Stimulated activated CD4-positive, alpha-beta T cell treated with anti-CD3 and anti-CD28 coated beads, Interleukin-1b, Interleukin-23, amount 100 ng/mL, for 48 hours (primary cell): ENCODE measurements at regions not wholly inside any gene's neighbourhood (a gene's known extent, or its start where the extent isn't known, plus 50 kb on each side); places are given as distances from the start of the nearest gene placed in this dataset.
"Not testable (repeated sequence)": the region's sequence is repeated elsewhere in the genome, so short reads cannot be mapped to it uniquely, and the experiment has no call there.

Source experiments
- DNase-seq: peaks from one replicate; pipeline ENCODE4 v3.0.0-alpha.2; 2020

DNA sequence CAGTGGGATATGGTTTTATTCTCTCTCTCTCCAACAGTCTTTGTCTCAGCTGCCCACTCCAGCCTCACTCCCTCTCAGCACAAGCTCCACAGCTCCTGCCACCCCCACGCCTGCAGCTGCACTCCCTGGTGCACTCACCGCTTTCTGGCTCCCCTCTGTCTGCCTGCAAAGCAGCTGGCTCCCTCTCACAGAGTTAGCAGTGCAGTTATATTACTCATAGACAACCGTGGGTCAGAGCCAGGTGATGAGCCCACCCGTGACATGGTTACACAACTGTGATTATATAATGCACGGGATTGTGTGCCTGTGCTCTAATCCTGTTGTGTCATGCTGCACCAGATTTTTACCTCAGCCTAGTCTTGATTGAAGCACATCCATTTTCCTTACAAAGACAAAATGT, 276.9 kb upstream of the CHAC2 start:
- no peak for DNase-seq

DNA sequence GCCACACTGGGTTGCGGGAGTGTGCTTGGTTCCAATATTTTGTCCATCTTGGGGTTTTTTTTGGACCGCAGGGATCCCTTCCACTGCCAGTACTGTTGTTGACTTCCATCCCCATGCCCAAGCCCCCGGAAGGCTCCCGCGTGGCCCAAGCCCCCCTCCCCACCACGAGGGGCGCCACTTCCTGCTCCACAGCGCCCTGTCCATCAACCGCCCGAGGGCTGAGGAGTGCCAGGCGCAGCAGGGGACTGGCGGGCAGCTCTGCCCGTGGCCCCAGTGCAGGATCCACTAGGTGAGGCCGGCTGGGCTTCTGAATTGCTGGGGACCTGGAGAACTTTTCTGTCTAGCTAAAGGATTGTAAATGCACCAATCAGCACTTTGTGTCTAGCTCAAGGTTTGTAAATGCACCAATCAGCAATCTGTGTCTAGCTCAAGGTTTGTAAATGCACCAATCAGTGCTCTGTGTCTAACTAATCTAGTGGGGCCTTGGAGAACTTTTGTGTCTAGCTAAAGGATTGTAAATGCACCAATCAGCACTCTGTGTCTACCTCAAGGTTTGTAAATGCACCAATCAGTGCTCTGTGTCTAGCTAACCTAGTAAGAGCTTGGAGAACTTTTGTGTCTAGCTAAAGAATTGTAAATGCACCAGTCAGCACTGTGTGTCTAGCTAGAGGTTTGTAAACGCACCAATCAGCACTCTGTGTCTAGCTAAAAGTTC, 281.3 kb upstream of the CHAC2 start:
- not testable (repeated sequence) for DNase-seq

DNA sequence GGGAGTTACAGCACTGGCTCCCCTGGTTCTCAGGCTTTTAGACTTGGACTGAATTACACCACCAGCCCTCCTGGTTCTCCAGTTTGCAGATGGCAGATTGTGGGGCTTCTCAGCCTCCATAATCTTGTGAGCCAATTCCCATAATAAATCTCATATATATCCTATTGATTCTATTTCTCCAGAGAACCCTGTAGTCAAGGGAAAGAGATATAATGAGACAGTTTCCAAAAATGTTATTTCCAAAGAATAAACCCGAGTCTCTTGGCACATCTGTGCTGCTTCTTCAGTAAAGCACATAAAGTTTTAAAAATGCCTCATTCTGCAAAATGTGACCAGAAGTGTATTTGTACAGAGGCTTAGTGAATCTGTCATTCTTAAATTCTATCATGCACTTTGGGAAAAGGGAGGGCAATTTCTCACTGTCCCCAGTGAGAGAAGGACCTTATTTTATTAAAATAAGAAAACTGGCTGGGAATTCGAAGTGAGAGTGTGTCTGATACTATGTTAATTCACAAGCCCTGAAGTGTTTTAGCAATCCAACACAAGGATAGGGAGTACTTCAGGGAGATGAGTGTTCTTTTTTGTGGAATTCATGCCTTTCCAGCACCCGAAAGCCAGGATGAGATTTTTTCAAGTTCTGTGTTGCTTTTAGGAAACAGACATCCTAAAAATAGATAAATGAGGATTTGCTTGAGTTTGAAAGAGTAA, 282.4 kb upstream of the CHAC2 start:
- no peak for DNase-seq

GRCh38 chr2:53484531-53484930, 283.1 kb upstream of the CHAC2 start:
- DNase-seq: no peak

- DNase-seq: no peak
Measured at GRCh38 chr2:53477517-53477916, 290.1 kb upstream of the CHAC2 start.

GRCh38 chr2:53476834-53477233, 290.8 kb upstream of the CHAC2 start:
- no peak for DNase-seq

DNA sequence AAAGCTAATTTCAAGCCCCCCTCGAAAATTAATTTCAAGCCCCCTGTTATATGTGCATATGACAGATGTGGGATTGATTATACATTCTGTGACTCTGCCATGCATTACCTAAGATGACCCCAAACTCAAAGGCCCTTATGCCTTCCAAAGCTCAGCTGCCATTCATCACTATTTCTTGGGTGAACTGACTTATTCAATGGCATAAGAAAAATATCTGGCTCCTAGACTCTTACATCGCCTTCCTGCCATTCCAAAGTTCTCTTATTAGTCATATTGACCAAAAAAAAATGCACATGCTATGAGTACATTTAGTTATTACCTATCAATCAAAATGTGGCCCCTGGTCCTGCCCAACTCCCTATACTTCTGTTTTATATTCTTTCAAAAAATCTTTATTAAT, 291.8 kb upstream of the CHAC2 start:
- DNase-seq: no peak

GRCh38 chr2:53475321-53475720, 292.3 kb upstream of the CHAC2 start:
- DNase-seq: no peak

DNA sequence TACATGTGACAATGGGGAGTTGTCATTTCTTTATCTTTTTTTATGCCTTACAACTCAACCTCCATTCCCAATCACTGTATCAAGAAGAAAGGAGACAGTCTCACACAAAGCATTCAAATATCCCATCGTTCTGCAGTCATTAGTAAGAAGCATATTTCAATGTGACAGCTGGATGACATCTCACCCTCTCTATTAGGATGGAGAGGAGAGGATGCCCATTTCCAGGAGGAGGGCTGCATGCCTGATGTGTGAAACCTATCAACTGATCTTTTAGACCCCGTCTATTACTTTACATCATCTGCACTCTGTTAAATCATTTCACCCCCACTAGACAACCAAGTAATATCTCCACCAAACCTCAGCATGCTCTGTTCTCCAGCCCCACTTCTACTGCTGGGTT, 292.7 kb upstream of the CHAC2 start:
- no peak for DNase-seq

DNA sequence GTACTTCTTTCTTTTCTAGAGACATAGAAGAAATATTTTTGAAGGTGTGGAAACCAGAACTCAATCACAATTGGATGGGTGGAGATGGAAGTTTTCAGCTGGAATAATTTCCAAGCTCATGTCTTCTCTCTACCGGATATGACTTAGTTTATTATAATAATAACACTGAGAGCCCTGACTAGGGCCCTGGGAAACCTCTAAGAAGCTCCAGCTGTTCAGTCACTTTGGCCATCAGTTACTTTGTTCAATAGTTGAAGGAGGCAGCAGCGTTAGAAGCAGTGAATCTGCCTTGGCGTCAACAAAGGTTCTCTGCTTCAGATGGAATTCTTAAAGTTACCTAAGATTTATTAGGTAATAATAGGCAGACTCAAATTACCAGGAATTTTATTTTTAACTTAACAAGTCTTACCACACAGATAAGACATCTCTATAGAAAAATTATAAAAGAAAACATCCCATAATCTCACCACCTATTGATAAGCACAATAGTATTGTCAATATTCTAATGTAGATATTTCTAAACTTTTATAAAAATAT, 293.8 kb upstream of the CHAC2 start:
- DNase-seq: no peak

- DNase-seq: no peak
Measured at GRCh38 chr2:53473236-53473635, 294.4 kb upstream of the CHAC2 start.

GRCh38 chr2:53467467-53468180, 300.0 kb upstream of the CHAC2 start:
- DNase-seq: no peak

DNA sequence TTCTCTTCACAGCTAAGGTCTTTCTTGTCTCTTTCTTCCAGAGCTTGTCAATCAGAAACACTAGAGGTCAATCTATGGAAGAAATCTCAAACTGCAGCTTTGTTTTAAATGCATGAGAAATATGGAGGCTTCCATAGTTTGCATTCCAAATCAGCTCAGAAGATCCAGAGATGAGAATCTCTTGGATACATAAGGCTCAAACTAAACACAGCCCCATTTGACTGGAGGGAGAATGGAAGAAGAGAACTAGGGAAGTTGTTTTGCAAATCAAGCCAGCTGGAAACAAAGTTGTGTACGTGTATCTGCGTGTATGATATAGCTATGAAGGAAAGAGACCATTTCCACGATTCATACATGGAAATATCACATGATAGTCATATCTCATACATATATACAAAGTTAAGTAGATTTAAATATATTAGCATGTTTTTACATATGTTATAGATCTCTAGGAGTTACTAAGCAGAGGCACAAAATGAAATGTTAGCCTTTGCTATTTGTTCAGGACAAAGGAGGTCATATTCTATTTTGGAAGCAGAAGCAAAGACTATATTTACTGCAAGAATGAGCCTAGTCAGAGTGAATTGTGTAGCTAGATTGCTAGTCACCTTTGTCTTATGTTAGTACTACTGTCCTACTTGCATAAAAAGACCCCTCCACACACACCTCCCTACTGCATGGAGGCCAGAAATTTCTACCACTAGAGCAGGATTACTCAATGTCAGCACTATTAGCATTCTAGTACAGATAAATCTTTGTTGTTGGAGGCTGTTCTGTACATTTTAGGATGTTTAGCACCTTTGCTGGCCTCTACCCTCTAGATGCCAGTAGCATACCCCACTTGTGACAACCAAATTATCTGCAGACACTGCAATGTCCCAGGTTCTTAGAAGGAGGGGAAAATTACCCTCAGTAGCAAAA, 303.5 kb upstream of the CHAC2 start:
- DNase-seq: no peak

DNA sequence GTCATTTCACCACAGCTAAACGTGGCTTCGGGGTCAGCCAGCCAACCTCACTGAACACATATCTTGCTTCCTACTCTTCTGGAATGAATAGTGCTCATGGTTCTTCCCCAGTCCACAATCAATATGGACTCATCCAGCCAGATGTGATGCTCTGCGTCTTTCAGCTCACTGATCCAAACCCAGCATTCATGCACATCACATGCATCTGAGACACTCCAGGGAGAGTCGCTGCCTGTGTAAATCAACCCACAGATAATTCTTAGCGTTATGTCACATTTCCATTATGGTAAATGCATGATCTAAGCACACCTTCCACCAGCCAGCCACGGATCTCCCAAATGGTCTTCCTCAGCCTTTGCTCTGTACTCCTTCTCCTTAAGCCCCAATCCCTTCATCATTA, 306.7 kb upstream of the CHAC2 start:
- no peak for DNase-seq

GRCh38 chr2:53460347-53460746, 307.3 kb upstream of the CHAC2 start:
- no peak for DNase-seq

DNA sequence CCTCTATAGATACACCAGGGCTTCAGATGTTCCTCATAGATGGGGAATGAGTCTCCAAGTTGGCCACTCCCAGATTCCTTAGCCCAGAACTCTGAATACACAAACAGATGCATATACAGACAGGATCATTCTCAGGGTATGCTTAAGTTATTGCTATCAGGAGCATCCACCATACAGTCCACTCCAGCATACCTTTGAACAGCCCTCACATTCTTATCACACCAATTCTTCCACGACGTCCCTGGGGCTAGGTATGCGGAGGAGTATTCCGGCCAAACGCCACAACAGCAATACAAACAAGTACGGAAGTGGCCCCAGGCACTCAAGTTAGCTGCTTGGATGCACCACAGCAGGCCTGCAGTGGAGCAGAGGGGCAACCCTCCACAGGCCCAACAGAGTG, 312.5 kb upstream of the CHAC2 start:
- no peak for DNase-seq

DNA sequence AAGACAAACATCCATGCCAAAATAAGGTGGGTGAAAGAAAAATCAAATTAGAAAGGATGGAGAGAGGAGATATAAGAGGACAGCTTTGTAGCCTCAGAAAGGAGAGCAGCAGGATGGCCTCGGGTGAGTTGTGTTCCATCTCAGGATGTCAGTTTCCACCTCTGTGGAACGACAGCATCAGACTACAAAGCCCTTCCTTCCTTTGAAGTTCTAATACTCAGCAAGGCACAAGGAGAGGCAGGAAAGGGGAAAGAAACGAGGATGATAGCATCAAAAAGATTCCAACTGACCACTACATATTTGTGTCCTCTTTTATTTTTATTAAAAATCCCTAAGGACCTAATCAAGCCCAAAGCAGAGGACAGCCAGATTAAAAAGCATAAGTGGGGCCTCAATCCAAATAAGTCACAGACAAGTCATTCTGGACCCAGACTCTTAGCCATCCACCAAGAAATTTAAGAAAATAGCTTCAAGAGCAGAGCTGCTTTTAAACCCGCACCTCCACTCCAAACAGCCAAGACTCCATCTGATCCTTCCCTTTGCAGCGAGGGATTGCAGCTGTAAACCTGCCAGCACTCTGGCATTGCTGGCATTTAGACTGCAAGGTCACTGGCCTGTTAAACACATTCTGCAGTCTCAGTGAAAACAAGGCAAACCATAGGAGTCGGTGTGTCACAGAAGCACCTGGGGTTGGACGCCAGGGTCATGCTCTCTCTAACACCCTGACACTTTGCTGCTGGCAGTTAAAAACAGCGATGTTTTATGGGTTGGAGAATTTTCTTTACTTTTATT, 314.5 kb upstream of the CHAC2 start:
- DNase-seq: no peak

- DNase-seq: no peak
Measured at GRCh38 chr2:53452400-53452799, 315.2 kb upstream of the CHAC2 start.

- DNase-seq: no peak
Measured at GRCh38 chr2:53450923-53451322, 316.7 kb upstream of the CHAC2 start.

DNA sequence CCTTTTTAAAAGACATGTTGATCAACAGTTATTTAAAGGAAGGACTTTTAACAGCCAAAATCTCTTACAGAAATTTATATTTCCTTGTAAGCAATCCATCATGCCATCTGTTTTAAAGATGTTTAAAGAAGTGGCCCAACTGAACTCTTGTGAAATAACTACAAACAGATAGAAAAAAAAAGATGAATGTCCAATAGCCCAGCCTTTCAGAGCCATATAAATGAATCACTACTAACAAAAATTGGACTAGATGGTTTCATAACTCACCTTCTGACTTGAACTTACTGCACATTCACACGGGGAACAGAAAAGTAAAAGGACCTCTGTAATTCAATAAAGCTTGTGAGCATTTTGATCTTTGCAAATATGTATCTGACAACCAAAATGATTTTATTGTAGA, 319.0 kb upstream of the CHAC2 start:
- no peak for DNase-seq

GRCh38 chr2:53448086-53448485, 319.5 kb upstream of the CHAC2 start:
- DNase-seq: no peak
